PC-9 (cell line): ENCODE measurements at regions not wholly inside any gene's neighbourhood (a gene's known extent, or its start where the extent isn't known, plus 50 kb on each side); places are given as distances from the start of the nearest gene placed in this dataset.

Experiments used
- BruUV-seq: library from RNA; stranded (reverse); fragments of 400-500 nt; replicated peaks from 2 replicates; lab custom pipeline; 2021; lab: Mats Ljungman, UMichigan
- CTCF ChIA-PET: fragments of 300-600 bp; sonication (Branson Sonifier 250); formaldehyde crosslinking; loops from one replicate; lab custom pipeline; 2022; ENCODE audit warnings: antibody characterized with exemption; lab: Charles Lee
- POLR2A ChIA-PET: fragments of 300-600 bp; sonication (Branson Sonifier 250); formaldehyde crosslinking; loops from one replicate; lab custom pipeline; 2022; ENCODE audit warnings: antibody characterized with exemption; ENCODE audit not compliant: unreplicated experiment; lab: Charles Lee
- DNase-seq, 2 experiments: peaks; one replicate each; pipeline versions ENCODE4 v3.0.0 to v3.0.0-alpha.2; 2015 to 2022; ENCODE audit warnings: mixed read lengths in 1 of 2
- H2AFZ ChIP-seq: fragments of 200-600 bp; sonication (generic); 2 replicates; pipeline ENCODE4 v1.8.1; 2017; ENCODE audit warnings: antibody characterized with exemption
- H3F3A ChIP-seq: fragments of 200-600 bp; sonication (generic); 2 replicates; pipeline ENCODE4 v1.8.1; 2017; ENCODE audit warnings: antibody characterized with exemption, mild to moderate bottlenecking, low read depth; ENCODE audit not compliant: insufficient read depth
- H3K27ac ChIP-seq: fragments of 200-600 bp; sonication (generic); 2 replicates; pipeline ENCODE4 v1.6.1; 2016; ENCODE audit warnings: mixed run types
- H3K27me3 ChIP-seq: fragments of 200-600 bp; sonication (generic); 2 replicates; pipeline ENCODE4 v1.6.1; 2016; ENCODE audit warnings: low read depth, mixed run types; ENCODE audit not compliant: insufficient read depth
- H3K36me3 ChIP-seq: fragments of 200-600 bp; sonication (generic); 2 replicates; pipeline ENCODE4 v1.6.1; 2016; ENCODE audit warnings: low read depth, mixed run types
- H3K4me1 ChIP-seq: fragments of 200-600 bp; sonication (generic); replicated peaks from 2 replicates; pipeline ENCODE4 v1.6.1; 2016; ENCODE audit warnings: mixed run types; ENCODE audit not compliant: insufficient read depth
- H3K4me2 ChIP-seq: fragments of 200-600 bp; sonication (generic); 2 replicates; pipeline ENCODE4 v1.6.1; 2017; ENCODE audit warnings: mixed run types
- H3K4me3 ChIP-seq: fragments of 200-600 bp; sonication (generic); 2 replicates; pipeline ENCODE4 v1.6.1; 2016; ENCODE audit warnings: mixed run types
- H3K79me2 ChIP-seq: fragments of 200-600 bp; sonication (generic); 2 replicates; pipeline ENCODE4 v1.6.1; 2017; ENCODE audit warnings: low read depth, mixed run types
- H3K9me2 ChIP-seq: fragments of 200-600 bp; sonication (generic); 2 replicates; pipeline ENCODE4 v1.8.1; 2017; ENCODE audit warnings: mild to moderate bottlenecking; ENCODE audit not compliant: insufficient read depth
- H3K9me3 ChIP-seq: fragments of 200-600 bp; sonication (generic); 2 replicates; pipeline ENCODE4 v1.8.1; 2016; ENCODE audit warnings: low read depth; ENCODE audit not compliant: insufficient read depth
- H4K20me1 ChIP-seq: fragments of 200-600 bp; sonication (generic); 2 replicates; pipeline ENCODE4 v1.8.1; 2017; ENCODE audit not compliant: insufficient read depth
- CTCF ChIP-seq: fragments of 200-600 bp; sonication (generic); conservative IDR thresholded peaks from 2 replicates; pipeline ENCODE4 v1.6.1; 2017; ENCODE audit warnings: mixed run types, antibody characterized with exemption, mild to moderate bottlenecking, moderate library complexity
- EZH2 ChIP-seq: fragments of 200-600 bp; sonication (generic); IDR thresholded peaks from 2 replicates; pipeline ENCODE4 v1.8.0; 2017; ENCODE audit warnings: antibody characterized with exemption, low read depth
- intact Hi-C: fragments of 100-400 bp; cut with micrococcal nuclease; formaldehyde crosslinking; loops from one replicate; pipeline ENCODE4 v1.10.0; 2022; ENCODE audit not compliant: unreplicated experiment

GRCh38 chr10:3342771-3343170 lies 170.2 kb upstream of the PITRM1 start:
- Histone ChIP-seq H3K27me3 (no peaks in the 10 kb centered on the region), H3K36me3 (no peaks in the 10 kb centered on the region), H3K4me3 (no peak overlapping the region), H3K4me1 (no peaks in the 10 kb centered on the region), H3K27ac (no peak overlapping the region), H3K79me2 (no peaks in the 10 kb centered on the region), H3K9me3 (no peaks in the 10 kb centered on the region), H2AFZ (no peak overlapping the region), H3F3A (no peaks in the 10 kb centered on the region), H4K20me1 (no peaks in the 10 kb centered on the region), H3K9me2 (no peaks in the 10 kb centered on the region), H3K4me2 (no peak overlapping the region)
- BruUV-seq: no TSS peak
- intact Hi-C loops: no loop called here
- no peak for DNase-seq
- no peak for TF ChIP-seq EZH2
- no peak for TF ChIP-seq CTCF
- CTCF ChIA-PET: no interaction called here
- POLR2A ChIA-PET: no interaction called here

GRCh38 chr10:3340127-3340730 lies 167.6 kb upstream of the PITRM1 start:
- H3K27me3 ChIP-seq: no peaks in the 10 kb centered on the region
- H3K36me3 ChIP-seq: no peaks in the 10 kb centered on the region
- no peaks in the 10 kb centered on the region for H3K4me1 ChIP-seq
- CTCF ChIA-PET: no interaction called here
- H2AFZ ChIP-seq: no peak overlapping the region
- no peaks in the 10 kb centered on the region for H3K9me2 ChIP-seq
- TF ChIP-seq CTCF: no peak
- TF ChIP-seq EZH2: no peak
- no peaks in the 10 kb centered on the region for H3F3A ChIP-seq
- BruUV-seq: no TSS peak
- no peak overlapping the region for H3K4me2 ChIP-seq
- H3K4me3 ChIP-seq: no peak overlapping the region
- DNase-seq: no peak
- H3K9me3 ChIP-seq: no peaks in the 10 kb centered on the region
- H4K20me1 ChIP-seq: no peaks in the 10 kb centered on the region
- no peak overlapping the region for H3K27ac ChIP-seq
- intact Hi-C loops: no loop called here
- H3K79me2 ChIP-seq: no peaks in the 10 kb centered on the region
- POLR2A ChIA-PET: interaction anchor here (0.6 kb wide), 1 partner anchor 443 kb away, joined by 6 read pairs; no protein-coding TSS in a partner anchor

- no peaks in the 10 kb centered on the region for H3K4me1 ChIP-seq
- no peak for TF ChIP-seq EZH2
- TF ChIP-seq CTCF: no peak
- no TSS peak for BruUV-seq
- CTCF ChIA-PET: interaction anchor here (0.6 kb wide), 1 partner anchor 1031 kb away, joined by 3 read pairs; no protein-coding TSS in a partner anchor
- no peaks in the 10 kb centered on the region for H3K9me3 ChIP-seq
- no peak overlapping the region for H3K4me3 ChIP-seq
- POLR2A ChIA-PET: interaction anchor here (0.6 kb wide), 1 partner anchor 443 kb away, joined by 6 read pairs; no protein-coding TSS in a partner anchor
- H3K27ac ChIP-seq: no peak overlapping the region
- H4K20me1 ChIP-seq: no peaks in the 10 kb centered on the region
- H3K4me2 ChIP-seq: no peak overlapping the region
- no peaks in the 10 kb centered on the region for H3K79me2 ChIP-seq
- no peaks in the 10 kb centered on the region for H3K27me3 ChIP-seq
- no peaks in the 10 kb centered on the region for H3K9me2 ChIP-seq
- no peak overlapping the region for H2AFZ ChIP-seq
- no peaks in the 10 kb centered on the region for H3F3A ChIP-seq
- intact Hi-C loops: no loop called here
- no peak for DNase-seq
- H3K36me3 ChIP-seq: no peaks in the 10 kb centered on the region
Observed at GRCh38 chr10:3339531-3339950, 167.0 kb upstream of the PITRM1 start.
